ENCODE measurements at regions not wholly inside any gene's neighbourhood (a gene's known extent, or its start where the extent isn't known, plus 50 kb on each side); places are given as distances from the start of the nearest gene placed in this dataset.

- TF ChIP-seq, protein P1, sequence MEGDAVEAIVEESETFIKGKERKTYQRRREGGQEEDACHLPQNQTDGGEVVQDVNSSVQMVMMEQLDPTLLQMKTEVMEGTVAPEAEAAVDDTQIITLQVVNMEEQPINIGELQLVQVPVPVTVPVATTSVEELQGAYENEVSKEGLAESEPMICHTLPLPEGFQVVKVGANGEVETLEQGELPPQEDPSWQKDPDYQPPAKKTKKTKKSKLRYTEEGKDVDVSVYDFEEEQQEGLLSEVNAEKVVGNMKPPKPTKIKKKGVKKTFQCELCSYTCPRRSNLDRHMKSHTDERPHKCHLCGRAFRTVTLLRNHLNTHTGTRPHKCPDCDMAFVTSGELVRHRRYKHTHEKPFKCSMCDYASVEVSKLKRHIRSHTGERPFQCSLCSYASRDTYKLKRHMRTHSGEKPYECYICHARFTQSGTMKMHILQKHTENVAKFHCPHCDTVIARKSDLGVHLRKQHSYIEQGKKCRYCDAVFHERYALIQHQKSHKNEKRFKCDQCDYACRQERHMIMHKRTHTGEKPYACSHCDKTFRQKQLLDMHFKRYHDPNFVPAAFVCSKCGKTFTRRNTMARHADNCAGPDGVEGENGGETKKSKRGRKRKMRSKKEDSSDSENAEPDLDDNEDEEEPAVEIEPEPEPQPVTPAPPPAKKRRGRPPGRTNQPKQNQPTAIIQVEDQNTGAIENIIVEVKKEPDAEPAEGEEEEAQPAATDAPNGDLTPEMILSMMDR (conservative IDR thresholded peaks at IDR 0.05; ENCODE audit: low read length): no peak
- TF ChIP-seq EZH2phosphoT487 (IDR thresholded peaks at IDR 0.05; ENCODE audit: borderline replicate concordance, low read depth, low read length): no peak
Measured at GRCh38 chrX:21131346-21131745, 242.9 kb upstream of the CNKSR2 start.

Data from OCI-LY7 (cell line).